ENCODE measurements at regions not wholly inside any gene's neighbourhood (a gene's known extent, or its start where the extent isn't known, plus 50 kb on each side); places are given as distances from the start of the nearest gene placed in this dataset.
A peak's percentile ranks its signal among the peaks of the same experiment; 100 is the strongest.

- Histone ChIP-seq H3K27me3 (ENCODE audit: control insufficient read depth, insufficient read depth, low read length) (no peaks in the 10 kb centered on the region), H3K36me3 (ENCODE audit: control insufficient read depth, insufficient read depth, low read length) (no peaks in the 10 kb centered on the region), H3K4me1 (ENCODE audit: control insufficient read depth, extremely low read depth, insufficient read depth, low read length) (no peaks in the 10 kb centered on the region), H2AFZ (ENCODE audit: low read length) (no peak overlapping the region), H3K79me2 (ENCODE audit: control insufficient read depth, insufficient read depth, low read length) (no peaks in the 10 kb centered on the region), H3K27ac (ENCODE audit: insufficient read depth, low read length) (no peak overlapping the region), H3K4me3 (replicated peaks in 1 of 4; ENCODE audit: control extremely low read depth in 1 of 4, insufficient read depth in 1 of 4, low read depth in 3 of 4, low read length in 4 of 4) (no peak overlapping the region), H3K9me3 (ENCODE audit: control insufficient read depth, insufficient read depth, low read depth, low read length) (no peaks in the 10 kb centered on the region), H3K4me2 (ENCODE audit: extremely low read depth, insufficient read depth, low read length) (no peak overlapping the region), H4K20me1 (ENCODE audit: control insufficient read depth, extremely low read depth, insufficient read depth, low read length) (no peaks in the 10 kb centered on the region), H3K9ac (ENCODE audit: insufficient read depth, low read length) (no peak overlapping the region)
- peak in 1 of 2 donors; percentile 77 for DNase-seq (ENCODE audit: low read depth in 2 of 2)
- TF ChIP-seq EZH2 (IDR thresholded peaks at IDR 0.05; ENCODE audit: low read length, missing control alignments), result no peak
- no peak for TF ChIP-seq CTCF (conservative IDR thresholded peaks at IDR 0.05 in 1 of 2, IDR thresholded peaks at IDR 0.05 in 1 of 2; ENCODE audit: low read depth in 1 of 2, low read length in 2 of 2)
Measured at GRCh38 chr6:23980965-23981364, 145.1 kb upstream of the NRSN1 start.

GRCh38 chr6:23981923-23982322 lies 144.1 kb upstream of the NRSN1 start:
- no peak for TF ChIP-seq EZH2 (IDR thresholded peaks at IDR 0.05; ENCODE audit: low read length, missing control alignments)
- TF ChIP-seq CTCF (conservative IDR thresholded peaks at IDR 0.05 in 1 of 2, IDR thresholded peaks at IDR 0.05 in 1 of 2; ENCODE audit: low read depth in 1 of 2, low read length in 2 of 2), result no peak
- Histone ChIP-seq H3K27ac (ENCODE audit: insufficient read depth, low read length) (no peak overlapping the region), H3K27me3 (ENCODE audit: control insufficient read depth, insufficient read depth, low read length) (no peaks in the 10 kb centered on the region), H4K20me1 (ENCODE audit: control insufficient read depth, extremely low read depth, insufficient read depth, low read length) (no peaks in the 10 kb centered on the region), H3K9me3 (ENCODE audit: control insufficient read depth, insufficient read depth, low read depth, low read length) (no peaks in the 10 kb centered on the region), H3K4me1 (ENCODE audit: control insufficient read depth, extremely low read depth, insufficient read depth, low read length) (no peaks in the 10 kb centered on the region), H3K9ac (ENCODE audit: insufficient read depth, low read length) (no peak overlapping the region), H3K79me2 (ENCODE audit: control insufficient read depth, insufficient read depth, low read length) (no peaks in the 10 kb centered on the region), H3K36me3 (ENCODE audit: control insufficient read depth, insufficient read depth, low read length) (no peaks in the 10 kb centered on the region), H2AFZ (ENCODE audit: low read length) (no peak overlapping the region), H3K4me2 (ENCODE audit: extremely low read depth, insufficient read depth, low read length) (no peak overlapping the region), H3K4me3 (replicated peaks in 1 of 4; ENCODE audit: control extremely low read depth in 1 of 4, insufficient read depth in 1 of 4, low read depth in 3 of 4, low read length in 4 of 4) (no peak overlapping the region)
- no peak for DNase-seq (ENCODE audit: low read depth in 2 of 2)

- H3K27ac ChIP-seq (ENCODE audit: insufficient read depth, low read length), result no peak overlapping the region
Measured at GRCh38 chr6:23983735-23984134, 142.3 kb upstream of the NRSN1 start.

More at GRCh38 chr6:23983735-23984134, 142.3 kb upstream of the NRSN1 start:
- H3K36me3 ChIP-seq (ENCODE audit: control insufficient read depth, insufficient read depth, low read length), result no peaks in the 10 kb centered on the region
- H3K4me3 ChIP-seq (replicated peaks in 1 of 4; ENCODE audit: control extremely low read depth in 1 of 4, insufficient read depth in 1 of 4, low read depth in 3 of 4, low read length in 4 of 4), result no peak overlapping the region
- H3K9me3 ChIP-seq (ENCODE audit: control insufficient read depth, insufficient read depth, low read depth, low read length), result no peaks in the 10 kb centered on the region
- no peak overlapping the region for H3K9ac ChIP-seq (ENCODE audit: insufficient read depth, low read length)
- no peaks in the 10 kb centered on the region for H3K27me3 ChIP-seq (ENCODE audit: control insufficient read depth, insufficient read depth, low read length)
- H3K79me2 ChIP-seq (ENCODE audit: control insufficient read depth, insufficient read depth, low read length), result no peaks in the 10 kb centered on the region
- H4K20me1 ChIP-seq (ENCODE audit: control insufficient read depth, extremely low read depth, insufficient read depth, low read length), result no peaks in the 10 kb centered on the region
- no peak overlapping the region for H3K4me2 ChIP-seq (ENCODE audit: extremely low read depth, insufficient read depth, low read length)
- TF ChIP-seq EZH2 (IDR thresholded peaks at IDR 0.05; ENCODE audit: low read length, missing control alignments) (no peak), CTCF (conservative IDR thresholded peaks at IDR 0.05 in 1 of 2, IDR thresholded peaks at IDR 0.05 in 1 of 2; ENCODE audit: low read depth in 1 of 2, low read length in 2 of 2) (no peak)
- no peaks in the 10 kb centered on the region for H3K4me1 ChIP-seq (ENCODE audit: control insufficient read depth, extremely low read depth, insufficient read depth, low read length)
- DNase-seq (ENCODE audit: low read depth in 2 of 2), result no peak
- H2AFZ ChIP-seq (ENCODE audit: low read length), result no peak overlapping the region
